DMS153 treated with DMSO at 0.1 percent for 48 hours (cell line): ENCODE measurements at regions not wholly inside any gene's neighbourhood (a gene's known extent, or its start where the extent isn't known, plus 50 kb on each side); places are given as distances from the start of the nearest gene placed in this dataset.

Experiments used
- DNase-seq: peaks from one replicate; lab custom pipeline; 2025; ENCODE audit not compliant: unreplicated experiment; lab: John Stamatoyannopoulos, UW

DNA sequence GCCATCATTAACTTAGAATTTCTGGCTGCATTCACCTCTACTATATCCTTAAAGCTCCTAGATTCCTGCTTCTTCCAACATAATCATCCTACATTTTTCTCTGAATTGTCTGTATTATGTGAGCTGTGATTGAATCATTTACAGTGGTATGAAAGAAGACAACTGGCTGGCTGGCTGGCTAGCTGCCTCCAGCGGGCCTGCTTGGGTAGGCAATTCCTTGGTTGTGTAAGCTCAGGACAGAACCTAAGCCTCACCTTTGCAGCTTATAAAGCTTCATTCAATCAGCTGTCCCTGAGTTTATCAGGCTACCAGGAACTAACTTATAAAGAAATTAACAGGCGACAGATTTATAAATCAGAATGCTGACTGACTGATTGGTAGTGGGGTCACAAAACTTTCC lies 162.7 kb upstream of the NR3C1 start:
- no peak for DNase-seq

DNA sequence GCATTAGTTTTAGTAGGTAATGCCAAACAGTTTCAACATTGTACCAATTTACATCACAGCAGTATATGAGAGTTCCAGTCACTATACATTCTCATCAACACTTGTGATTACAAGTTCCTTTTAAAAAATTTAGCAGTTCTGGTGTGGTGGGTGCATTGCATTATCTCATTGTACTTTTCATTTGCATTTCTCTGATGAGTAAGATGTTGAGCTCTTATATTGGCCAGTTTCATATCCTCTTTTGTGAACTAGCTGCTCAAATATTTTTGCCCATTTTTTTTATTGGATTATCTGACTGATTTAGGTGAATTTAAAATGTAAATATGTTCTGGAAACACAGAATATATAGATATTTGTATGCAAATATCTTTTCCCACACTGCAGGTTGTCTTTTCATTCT lies 160.9 kb upstream of the NR3C1 start:
- DNase-seq: no peak

DNA sequence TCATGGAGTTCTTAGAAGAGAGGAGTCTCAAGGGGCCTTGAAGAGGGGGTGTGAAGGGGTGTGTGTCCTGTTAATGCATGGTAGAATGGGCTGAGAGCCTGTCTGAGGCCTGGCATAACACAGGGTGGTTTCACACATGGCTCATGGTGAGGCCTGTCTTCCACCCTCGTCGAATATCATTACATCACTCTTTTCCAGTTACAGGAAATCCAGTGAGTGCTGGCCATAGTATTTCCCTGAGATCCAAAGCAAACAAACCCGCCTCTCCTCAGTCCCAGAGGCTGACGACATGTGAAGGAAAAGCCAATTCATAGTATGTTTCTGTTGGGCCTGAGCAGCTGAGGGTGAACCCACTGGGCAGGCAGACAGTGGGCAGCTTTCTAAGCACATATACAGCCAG lies 159.4 kb upstream of the NR3C1 start:
- no peak for DNase-seq

DNA sequence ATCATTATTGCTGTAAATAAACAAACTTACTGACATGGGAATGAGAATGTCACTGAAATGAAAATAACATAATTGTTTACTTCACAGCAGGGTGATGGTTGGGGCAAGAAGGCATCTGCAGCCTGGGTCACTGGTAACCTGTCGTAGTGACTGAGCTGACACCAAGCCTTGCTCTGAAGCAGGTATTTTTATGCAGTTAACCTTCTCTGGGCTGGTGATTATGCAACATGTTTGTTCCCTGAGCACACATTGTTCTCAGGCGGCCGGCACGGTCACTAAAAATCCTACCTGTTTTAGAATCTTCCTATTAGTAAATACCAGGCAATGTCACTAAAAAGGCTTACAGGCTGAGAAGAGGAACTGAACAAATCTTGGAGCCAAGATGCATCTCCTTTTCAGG lies 157.7 kb upstream of the NR3C1 start:
- DNase-seq: no peak

DNA sequence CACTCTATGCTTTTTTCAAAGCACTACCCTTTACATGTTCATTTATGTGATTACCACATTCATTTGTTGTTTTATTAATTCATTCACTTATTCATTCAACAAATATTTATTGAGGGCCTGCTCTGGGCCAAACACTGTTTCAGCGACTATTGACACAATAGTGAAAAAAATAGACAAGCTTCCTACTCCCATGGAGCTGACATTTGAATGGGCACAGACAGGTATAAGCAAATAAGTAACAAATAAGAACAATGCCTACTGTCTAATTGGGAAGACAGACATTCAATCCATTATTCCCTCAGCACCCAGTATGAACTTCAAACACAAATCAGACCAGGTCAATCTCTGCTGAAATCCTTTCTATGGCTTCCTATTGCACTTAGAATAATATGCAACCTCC lies 156.9 kb upstream of the NR3C1 start:
- no peak for DNase-seq

DNA sequence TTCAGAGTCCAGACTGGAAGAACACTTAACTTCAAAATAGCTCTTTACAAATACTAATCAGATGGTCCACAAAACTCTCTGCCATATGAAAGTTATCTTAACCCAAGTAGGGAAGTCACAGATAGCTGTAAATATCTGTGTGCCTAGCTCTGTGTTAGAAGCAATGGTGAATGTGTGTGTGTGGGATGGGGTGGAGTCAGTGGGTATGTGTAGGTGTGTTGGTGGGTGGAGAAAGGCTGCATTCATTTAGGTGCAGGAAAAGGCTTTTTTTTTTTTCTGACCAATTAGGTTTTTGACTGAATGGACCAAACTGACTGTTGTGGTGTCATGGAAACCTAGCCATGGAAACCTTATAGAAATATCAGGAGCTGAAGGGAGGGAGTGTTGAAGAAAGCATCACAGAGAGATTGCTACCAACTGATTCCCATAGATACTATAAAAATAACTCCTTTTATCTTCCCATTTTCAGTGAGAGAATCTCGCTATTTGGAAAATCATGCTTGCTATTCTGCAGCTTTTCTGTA lies 156.2 kb upstream of the NR3C1 start:
- no peak for DNase-seq

DNA sequence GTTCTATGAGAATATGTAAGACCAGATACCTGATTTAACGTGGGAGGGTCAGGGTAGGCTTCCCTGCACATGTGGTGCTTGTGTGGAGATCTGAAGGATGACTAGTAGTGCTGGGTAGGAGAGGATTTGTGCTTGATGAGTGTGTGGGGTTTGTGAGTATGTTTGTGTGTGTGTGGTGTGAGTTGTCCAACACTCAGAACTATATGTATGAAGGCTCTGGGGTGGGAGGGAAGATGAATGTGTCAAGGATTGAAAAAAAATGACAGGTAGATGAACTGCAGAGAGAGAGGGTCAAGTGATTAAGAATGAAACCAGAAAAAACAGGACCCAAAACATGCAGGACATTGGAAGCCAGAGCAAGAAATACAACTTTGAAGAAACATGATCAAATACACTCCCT lies 154.6 kb upstream of the NR3C1 start:
- no peak for DNase-seq

DNA sequence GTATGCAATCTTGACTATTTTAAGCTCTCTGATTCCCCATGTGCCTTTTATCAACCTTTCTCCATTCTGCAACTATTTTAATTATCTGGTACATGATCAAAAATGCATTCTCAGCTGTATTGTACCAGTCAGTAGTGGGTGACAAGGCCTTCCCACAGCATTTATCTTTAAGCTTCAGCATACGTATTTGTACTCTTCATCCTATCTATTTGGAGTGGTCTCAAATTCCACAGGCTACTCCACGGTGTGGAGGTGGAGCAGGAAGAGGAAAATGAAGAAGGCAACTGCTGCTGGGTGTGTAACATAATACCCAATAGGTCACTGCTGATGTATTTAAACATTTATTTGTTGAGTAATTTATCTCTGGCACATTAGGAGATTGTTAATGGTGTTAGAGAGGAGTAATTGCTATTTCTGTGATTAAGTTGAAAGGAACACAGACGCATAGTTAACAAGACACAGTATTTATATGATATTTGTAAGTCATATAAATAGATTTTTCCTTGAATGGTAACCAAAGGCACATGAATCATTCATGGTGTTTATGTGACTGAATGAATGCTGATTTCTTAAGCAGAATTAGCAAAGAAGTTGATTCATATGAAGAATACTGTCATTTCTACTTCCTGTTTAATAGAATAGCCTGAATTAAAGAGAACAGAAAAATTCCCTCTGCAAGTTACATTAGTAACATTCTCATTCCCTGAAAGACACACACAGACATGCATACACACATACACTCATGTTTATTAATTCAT lies 153.8 kb upstream of the NR3C1 start:
- peak; percentile 16 for DNase-seq

DNA sequence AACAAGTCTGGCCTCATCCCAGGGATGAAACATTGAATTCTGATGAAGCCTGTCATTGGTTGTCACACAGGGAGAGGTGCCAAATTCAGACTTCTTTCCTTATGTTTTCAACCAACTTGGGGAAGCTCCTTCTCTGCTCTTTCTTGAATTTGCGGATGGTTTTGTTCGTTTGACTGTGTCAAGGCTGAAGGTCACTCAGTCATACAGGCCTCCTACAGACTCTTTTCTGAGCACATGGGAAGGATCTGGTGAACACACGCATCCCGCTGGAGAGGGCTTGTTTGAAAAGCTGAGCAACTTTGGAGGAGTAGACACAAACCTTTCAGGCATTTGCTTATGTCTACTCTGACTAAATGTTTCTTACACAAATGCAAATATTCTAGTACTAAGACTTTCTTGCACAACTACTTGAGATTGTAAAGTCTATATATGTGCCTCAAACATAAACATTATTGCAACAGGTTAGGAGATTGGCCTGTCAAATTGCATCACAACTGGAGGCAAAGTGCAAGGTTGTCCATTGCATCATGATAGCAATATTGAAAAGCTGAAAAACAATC lies 151.5 kb upstream of the NR3C1 start:
- no peak for DNase-seq

DNA sequence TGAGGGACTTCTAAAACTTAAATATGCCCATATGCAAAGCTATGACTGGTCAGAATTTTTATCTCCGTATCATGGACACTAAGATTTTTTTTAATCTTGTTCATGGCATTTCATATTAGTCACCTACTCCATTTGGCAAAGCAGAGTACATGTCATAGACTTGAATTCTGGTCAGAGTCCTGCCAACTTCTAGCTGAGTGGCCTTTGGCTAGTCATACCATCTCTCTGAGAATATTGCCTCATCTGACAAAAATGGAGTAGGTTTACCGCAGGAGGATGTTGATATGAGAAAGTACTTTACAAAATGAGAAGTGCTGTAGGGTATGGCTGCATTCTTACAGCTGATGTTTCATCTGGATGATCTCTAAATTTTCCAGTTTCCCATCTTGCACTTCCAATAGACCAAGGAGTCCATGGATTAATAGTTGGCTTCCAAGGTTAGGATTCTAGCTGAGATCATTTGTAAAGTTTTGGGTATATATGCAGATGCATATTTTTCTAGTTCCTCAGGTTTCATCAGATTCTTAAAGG lies 150.8 kb upstream of the NR3C1 start:
- DNase-seq: no peak

DNA sequence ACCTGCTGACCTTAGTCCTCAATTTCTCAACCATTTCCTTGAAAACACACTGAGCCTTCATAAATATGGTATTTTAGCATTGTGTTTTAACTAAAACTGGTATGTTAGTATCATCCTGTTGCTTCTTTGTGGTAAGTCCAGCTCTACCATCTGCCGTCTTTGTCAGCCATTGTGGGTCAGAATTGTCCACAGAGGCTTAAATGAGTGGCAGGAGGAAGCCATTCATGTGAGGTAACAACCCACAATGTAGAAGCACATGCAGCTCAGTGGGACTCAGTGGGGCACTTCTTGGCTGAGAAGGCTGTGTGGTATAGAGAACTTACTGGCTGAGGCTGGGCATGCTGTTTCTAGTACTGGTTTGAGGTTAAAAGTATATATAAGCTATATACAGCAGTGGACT lies 149.2 kb upstream of the NR3C1 start:
- no peak for DNase-seq

DNA sequence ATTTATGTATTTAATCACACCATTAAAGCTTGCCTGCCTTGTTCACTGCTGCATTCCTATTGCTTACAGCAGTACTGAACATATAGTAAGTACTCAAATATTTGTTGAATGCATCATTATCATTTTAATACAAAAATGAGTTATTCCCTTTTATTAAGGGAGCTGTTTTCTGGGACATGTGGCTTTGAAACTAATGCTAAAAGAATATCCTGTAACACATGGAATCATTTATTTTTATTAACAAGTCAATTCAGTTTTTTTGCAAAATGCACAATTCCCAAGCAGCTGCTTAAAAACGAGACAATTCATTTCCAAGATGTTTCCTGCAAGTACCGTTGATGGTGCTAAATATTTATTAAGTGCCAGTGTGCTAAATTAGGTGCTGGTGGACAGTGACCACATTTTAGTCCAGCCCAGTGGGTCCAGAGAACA lies 148.3 kb upstream of the NR3C1 start:
- DNase-seq: no peak

DNA sequence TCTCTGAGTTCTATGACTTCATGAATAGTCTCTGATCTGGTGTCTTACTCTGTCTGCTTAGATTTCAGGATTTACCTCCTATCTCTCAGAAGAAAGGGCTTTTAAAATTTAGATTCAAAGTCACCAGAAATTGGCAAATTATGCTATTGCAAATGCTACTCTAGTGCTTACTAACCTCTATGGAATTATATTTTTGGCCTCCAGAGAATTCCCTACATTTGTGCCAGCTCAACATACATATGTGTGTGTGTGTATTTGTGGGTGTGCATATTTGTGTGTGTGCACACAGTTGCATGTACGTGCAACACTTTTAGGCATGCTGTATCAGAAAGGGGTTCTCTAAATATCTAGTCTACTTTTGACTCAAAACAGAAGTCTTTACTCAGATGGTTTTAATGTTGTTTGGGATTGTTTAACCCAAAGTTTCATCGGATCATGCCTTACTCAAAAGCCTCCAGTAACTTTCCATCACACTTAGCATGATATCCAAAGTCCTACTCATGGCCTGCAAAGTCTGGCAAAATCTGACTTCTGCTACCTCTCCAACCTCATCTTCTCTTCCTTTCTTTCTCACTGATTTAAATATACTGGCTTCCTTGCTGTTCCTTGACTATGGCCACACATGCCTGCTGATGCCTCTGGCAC lies 147.6 kb upstream of the NR3C1 start:
- DNase-seq: no peak

DNA sequence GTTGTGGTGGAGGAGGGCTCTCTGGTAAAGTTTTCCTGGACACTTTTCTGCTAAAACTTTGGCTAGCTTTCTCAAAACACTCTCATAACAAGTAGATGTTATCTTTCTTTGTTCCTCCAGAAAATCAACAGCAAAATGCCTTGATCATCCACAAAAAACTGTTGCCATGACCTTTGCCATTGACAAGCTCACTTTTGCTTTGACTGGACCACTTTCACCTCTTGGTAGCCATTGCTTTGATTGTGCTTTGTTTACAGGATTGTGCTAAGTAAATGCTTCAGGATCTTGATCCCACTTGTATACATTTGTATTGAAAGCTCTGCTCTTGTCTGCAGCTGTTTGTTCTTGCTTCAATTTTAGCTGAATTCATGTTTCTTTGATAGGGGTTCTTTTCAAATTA lies 143.9 kb upstream of the NR3C1 start:
- DNase-seq: no peak

DNA sequence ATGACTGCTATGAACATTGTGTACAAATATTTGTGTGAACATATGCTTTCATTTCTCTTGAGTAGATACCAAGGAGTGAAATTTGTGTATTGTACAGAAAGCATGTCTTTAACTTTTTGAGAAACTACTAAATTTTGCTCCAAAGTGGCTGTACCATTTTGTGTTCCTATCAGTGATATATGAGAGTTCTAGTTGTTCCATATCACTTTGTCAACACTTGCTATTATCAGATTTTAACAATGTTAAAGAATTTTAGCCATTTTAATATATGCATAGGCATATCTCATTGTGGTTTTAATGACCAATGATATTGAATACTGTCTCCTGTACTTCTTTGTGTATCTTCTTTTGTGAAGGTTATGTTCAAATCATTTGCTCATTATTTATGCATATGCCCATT lies 142.9 kb upstream of the NR3C1 start:
- DNase-seq: no peak

DNA sequence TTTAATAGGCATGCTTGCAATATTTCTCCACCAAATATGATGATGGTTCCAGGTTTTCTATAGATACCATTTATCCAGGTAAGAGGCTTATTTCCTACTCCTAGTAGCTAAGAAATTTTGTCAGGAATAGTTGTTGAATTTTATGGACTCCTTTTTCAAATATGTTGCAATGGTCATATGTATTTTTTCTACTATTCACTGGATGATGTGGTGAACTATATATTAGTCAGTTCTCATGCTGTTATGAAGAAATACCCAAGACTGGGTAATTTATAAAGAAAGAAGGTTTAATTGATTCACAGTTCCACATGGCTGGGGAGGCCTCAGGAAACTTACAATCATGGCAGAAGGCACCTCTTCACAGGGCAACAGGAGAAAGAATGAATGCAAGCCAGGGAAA lies 141.1 kb upstream of the NR3C1 start:
- DNase-seq: no peak

DNA sequence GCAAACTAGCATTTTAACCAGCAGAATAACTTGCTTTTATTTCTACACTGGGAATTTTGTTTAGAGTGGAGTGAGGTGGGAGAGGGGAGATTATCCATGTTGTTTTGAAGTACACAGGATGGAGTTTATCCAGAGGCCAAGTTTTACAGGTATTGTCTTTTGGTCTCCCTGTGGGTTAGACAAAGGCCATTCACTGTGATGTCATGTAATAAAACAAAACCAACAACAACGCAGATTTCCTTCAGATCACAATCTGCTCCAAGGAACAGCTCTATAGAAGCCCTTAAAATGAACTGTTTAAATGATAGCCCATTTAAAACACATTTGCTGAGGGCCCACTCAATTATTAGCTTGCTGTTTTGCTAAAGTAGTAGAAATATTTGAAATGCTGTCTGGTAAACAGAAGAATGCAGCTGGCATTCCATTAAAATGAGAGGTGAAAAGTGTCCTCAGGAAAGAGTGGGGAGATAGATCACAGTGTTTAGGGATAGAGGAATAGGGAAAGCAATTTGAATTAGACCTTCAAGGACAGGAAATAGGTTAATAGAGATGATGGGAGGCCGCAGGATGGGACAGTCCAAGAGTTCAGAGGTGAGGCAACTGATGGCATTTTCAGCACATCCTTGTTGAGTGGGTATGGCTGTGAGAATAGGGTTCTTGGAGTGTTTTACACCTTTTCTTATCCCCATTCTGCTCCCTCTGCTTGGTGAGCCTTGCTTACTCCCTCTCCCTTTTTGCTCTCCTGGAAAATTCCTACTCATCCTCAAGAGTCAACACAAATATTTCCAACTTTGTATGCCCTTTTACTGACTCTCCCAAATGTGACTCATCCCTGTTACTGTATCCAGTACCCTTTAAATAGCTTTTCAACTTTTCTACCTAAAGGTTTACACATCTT lies 140.1 kb upstream of the NR3C1 start:
- no peak for DNase-seq

DNA sequence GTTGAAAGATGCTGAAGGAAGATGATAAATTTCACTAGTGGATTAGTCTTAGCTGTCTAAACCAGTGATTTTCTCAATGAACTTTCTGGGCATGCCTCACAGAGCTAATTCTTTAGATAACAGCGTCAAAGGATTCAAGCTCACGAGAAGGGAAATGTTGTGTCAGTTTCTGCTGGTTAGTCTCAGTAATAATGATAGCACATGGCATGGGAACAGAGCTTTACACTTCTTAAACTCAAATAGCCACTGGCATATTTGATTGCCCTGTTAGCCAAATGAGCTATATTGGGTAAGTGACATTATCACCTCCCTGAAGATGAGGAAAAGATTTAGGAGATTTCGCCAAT lies 139.3 kb upstream of the NR3C1 start:
- DNase-seq: no peak

DNA sequence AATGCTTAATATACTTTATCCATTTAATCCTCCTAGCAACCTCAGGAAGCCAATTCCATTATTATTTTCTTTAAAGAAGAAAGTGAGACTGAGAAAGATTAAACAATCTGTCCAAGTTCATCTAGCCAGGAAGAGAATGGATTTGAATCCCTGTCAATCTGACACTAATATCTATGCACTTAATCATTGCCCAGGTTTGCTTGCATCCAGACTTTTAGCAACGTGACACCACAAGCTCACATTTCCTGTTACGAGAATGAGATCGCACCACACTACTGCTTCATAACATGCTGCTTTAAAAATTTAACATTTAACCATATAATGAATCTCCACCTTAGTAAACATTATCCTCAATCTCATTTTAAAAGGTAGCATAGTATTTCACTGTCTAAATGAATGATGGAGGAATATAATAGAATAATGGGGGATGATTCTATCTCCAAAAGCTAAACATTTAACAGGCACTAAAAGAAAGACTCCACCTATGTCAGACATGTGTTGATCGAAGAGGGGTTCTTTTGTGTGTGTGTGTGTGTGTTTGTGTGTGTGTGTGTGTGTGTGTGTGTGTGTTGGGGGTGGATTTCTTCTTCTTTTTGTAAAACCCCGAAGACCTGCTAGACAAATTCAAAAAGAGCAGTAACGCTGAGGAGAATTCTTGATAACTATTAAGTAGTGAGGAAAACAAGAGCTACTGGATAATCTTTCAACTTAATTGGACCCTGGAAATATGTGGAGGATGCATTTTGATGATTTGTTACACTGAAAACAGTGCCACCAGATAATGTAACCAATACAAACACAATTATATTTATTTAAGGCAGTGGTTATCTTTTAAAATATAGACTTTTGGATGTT lies 138.7 kb upstream of the NR3C1 start:
- no peak for DNase-seq

DNA sequence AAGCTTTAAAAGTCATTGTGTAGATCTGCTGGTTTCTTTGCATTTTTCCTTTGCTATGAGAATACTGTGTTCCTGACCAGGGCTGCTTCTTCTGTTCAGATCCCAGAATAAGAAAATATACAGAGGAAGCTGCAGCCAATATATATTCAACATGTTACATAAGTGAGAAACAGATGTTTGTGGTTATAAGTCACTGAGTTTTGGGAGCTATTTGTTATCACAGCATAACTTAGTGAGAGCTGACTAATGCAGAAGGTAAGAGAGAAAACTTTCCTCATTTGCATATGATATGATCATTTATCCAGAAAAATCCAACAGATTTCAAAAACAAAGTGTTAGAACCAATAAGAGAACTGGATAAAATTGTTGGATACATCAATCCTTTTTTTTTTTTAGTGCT lies 136.3 kb upstream of the NR3C1 start:
- DNase-seq: no peak
